Suprapubic skin (tissue), 4 donors: ENCODE measurements at regions not wholly inside any gene's neighbourhood (a gene's known extent, or its start where the extent isn't known, plus 50 kb on each side); places are given as distances from the start of the nearest gene placed in this dataset.

Experiments
- DNase-seq, 2 donors: peaks; one replicate each; pipeline ENCODE4 v3.0.0-alpha.2; 2019; ENCODE audit warnings: low spot score in 2 of 2
- H3K27ac ChIP-seq: fragments of 200-600 bp; sonication (generic); one replicate; pipeline ENCODE4 v1.5.1; 2019
- H3K27me3 ChIP-seq: fragments of 200-600 bp; sonication (generic); one replicate; pipeline ENCODE4 v1.5.1; 2019
- H3K36me3 ChIP-seq: fragments of 200-600 bp; sonication (generic); one replicate; pipeline ENCODE4 v1.5.1; 2019
- H3K4me1 ChIP-seq: fragments of 200-600 bp; sonication (generic); one replicate; pipeline ENCODE4 v1.5.1; 2019
- H3K4me3 ChIP-seq: fragments of 200-600 bp; sonication (generic); one replicate; pipeline ENCODE4 v1.5.1; 2019; ENCODE audit warnings: mild to moderate bottlenecking
- H3K9me3 ChIP-seq: fragments of 200-600 bp; sonication (generic); one replicate; pipeline ENCODE4 v1.5.1; 2019
- EP300 ChIP-seq: sonication (generic); formaldehyde crosslinking; IDR thresholded peaks from one replicate; pipeline ENCODE4 v1.6.1; 2017; ENCODE audit warnings: antibody characterized with exemption
- POLR2A ChIP-seq, 2 donors: fragments of 450-650 bp; IDR thresholded peaks; one replicate each; pipeline ENCODE4 v1.6.1; 2017; ENCODE audit warnings: antibody characterized with exemption in 2 of 2, mild to moderate bottlenecking in 2 of 2, moderate library complexity in 2 of 2
- POLR2AphosphoS5 ChIP-seq, 3 donors: sonication (generic); formaldehyde crosslinking; IDR thresholded peaks; one replicate each; pipeline ENCODE4 v1.6.1; 2017; ENCODE audit warnings: antibody characterized with exemption in 3 of 3
- WGBS: methylation state at CpG from one replicate; pipeline ENCODE4 v1.1.5; 2018; 5-methylcytosine and 5-hydroxymethylcytosine counted together
- TF ChIP-seq, protein P1 (sequence below), 2 donors: fragments of 200-600 bp in 1 of 2; fragments of 450-650 bp in 1 of 2; sonication (generic) in 1 of 2; IDR thresholded peaks; one replicate each; pipeline ENCODE4 v1.5.1; 2016 to 2019; ENCODE audit warnings: antibody characterized with exemption in 2 of 2, mild to moderate bottlenecking in 1 of 2, moderate library complexity in 1 of 2

DNA sequence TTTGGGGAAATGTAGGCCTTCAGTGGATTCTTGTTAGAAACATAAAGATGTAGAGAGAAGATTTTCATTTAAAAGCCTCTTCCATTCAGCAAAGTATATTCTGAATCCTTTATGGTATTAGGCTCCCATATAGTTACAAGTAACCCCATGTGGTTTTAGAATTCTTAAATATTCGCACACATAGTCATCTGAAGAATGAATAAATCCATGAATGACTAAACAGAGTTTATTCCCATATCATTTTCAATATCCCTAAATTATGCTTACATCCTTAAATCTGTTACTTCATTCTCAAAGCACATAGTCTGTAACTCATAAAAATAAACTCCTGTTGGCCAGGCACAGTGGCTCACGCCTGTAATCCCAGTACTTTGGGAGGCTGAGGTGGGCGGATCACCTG, 962.1 kb downstream of the KCNJ18 start:
- H3K9me3 ChIP-seq = peaks cover 7% of the 10 kb centered on the region
- no peaks in the 10 kb centered on the region for H3K36me3 ChIP-seq
- no peak for DNase-seq
- TF ChIP-seq POLR2A (IDR thresholded peaks at IDR 0.05) = no peak
- no peak for TF ChIP-seq POLR2AphosphoS5 (IDR thresholded peaks at IDR 0.05)
- TF ChIP-seq EP300 = no peak
- TF ChIP-seq, protein P1, sequence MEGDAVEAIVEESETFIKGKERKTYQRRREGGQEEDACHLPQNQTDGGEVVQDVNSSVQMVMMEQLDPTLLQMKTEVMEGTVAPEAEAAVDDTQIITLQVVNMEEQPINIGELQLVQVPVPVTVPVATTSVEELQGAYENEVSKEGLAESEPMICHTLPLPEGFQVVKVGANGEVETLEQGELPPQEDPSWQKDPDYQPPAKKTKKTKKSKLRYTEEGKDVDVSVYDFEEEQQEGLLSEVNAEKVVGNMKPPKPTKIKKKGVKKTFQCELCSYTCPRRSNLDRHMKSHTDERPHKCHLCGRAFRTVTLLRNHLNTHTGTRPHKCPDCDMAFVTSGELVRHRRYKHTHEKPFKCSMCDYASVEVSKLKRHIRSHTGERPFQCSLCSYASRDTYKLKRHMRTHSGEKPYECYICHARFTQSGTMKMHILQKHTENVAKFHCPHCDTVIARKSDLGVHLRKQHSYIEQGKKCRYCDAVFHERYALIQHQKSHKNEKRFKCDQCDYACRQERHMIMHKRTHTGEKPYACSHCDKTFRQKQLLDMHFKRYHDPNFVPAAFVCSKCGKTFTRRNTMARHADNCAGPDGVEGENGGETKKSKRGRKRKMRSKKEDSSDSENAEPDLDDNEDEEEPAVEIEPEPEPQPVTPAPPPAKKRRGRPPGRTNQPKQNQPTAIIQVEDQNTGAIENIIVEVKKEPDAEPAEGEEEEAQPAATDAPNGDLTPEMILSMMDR (IDR thresholded peaks at IDR 0.05) = no peak
- H3K4me3 ChIP-seq = no peak overlapping the region
- 74% methylated on average over 3 of the region's 3 CpGs for WGBS
- H3K27ac ChIP-seq = no peak overlapping the region
- no peaks in the 10 kb centered on the region for H3K27me3 ChIP-seq
- H3K4me1 ChIP-seq = no peaks in the 10 kb centered on the region

DNA sequence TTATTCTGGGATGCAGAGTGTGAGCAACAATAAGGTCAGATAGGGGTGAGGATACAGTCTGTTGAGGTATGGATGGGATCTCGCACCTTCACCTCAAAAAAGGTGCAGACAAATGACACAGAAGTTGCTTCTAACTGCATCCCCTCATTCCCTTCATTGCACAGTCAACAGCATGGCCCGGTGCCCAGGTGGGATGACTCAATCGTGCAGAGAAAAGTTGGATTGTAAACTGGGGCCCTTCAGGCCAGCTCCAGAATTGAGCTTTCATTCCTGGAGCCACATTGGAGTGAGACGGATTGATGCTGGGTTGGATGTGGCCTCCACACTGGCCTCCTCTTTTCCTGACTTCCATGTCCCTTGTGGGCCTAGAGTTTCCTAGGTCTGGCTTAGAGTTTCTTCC, 977.4 kb downstream of the KCNJ18 start:
- no peaks in the 10 kb centered on the region for H3K4me1 ChIP-seq
- H3K27ac ChIP-seq = no peak overlapping the region
- H3K4me3 ChIP-seq = no peak overlapping the region
- no peaks in the 10 kb centered on the region for H3K36me3 ChIP-seq
- H3K27me3 ChIP-seq = no peaks in the 10 kb centered on the region
- TF ChIP-seq POLR2A (IDR thresholded peaks at IDR 0.05) (no peak), POLR2AphosphoS5 (IDR thresholded peaks at IDR 0.05) (no peak), EP300 (no peak)
- TF ChIP-seq, protein P1 (IDR thresholded peaks at IDR 0.05) = no peak
- no peak for DNase-seq
- H3K9me3 ChIP-seq = peaks cover 3% of the 10 kb centered on the region
- 66% methylated on average over 4 of the region's 4 CpGs for WGBS

DNA sequence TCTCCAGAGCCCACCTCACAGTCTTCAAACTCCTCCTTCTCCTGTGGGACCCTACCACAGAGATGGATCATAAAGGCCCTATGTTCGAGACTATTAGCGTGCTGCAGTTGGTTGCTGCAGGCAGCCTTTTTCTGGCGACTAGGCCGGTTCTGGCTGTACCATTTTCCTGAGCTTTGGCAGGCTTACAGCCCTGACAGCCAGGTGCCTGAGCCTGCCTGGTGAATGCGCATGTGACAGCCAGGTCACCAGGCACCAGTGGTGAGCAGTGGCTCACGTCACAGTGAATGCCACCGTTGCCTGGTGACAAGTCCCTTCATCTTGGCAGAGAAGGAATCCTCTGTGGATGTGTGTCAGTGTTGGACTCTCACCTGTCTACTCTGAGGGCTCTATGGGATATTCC, 978.8 kb downstream of the KCNJ18 start:
- Histone ChIP-seq H3K27me3 (no peaks in the 10 kb centered on the region), H3K9me3 (peaks cover 3% of the 10 kb centered on the region), H3K36me3 (no peaks in the 10 kb centered on the region), H3K27ac (no peak overlapping the region), H3K4me1 (no peaks in the 10 kb centered on the region), H3K4me3 (no peak overlapping the region)
- DNase-seq = no peak
- WGBS = 93% methylated on average over 2 of the region's 7 CpGs
- TF ChIP-seq POLR2AphosphoS5 (IDR thresholded peaks at IDR 0.05) (no peak), EP300 (no peak), POLR2A (IDR thresholded peaks at IDR 0.05) (no peak)
- TF ChIP-seq, protein P1 (IDR thresholded peaks at IDR 0.05) = no peak

DNA sequence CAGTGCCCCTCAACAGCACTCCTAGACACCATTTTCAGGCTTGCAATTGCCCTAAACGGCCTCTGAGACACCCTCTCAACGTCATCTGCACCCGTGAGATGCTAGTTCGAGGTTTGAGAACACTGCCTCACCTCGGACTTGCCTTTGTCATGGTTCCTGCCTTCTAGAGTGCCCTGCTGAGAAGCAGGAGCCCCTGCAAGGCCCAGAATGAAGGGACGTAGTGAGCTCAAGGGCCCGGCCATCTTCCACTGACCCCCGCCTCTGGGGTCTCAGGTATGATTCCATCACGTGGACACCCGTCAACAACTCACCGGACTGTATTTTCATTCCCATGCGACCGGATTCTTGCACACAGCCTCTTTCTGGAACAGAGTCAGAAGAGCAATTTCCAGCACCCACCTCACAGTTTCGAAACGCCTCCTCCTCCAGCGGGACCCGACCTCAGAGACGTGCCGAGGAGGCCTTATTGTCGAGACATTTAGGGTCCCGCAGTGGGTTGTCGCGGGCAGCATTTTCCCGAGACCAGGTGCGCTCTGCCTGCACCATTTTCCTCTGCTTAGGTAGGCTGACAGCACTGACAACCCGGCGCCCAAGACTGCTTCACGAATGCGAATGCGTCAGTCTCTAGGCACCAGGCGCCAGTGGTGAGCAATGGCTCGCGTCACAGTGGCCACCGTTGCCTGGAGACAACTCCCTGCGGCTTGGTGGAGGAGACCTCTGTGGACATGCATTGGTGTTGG, 999.9 kb downstream of the KCNJ18 start:
- 93% methylated on average over 34 of the region's 35 CpGs for WGBS
- no peaks in the 10 kb centered on the region for H3K27me3 ChIP-seq
- TF ChIP-seq, protein P1 (IDR thresholded peaks at IDR 0.05) = no peak
- TF ChIP-seq EP300 = no peak
- no peak for TF ChIP-seq POLR2A (IDR thresholded peaks at IDR 0.05)
- no peak for TF ChIP-seq POLR2AphosphoS5 (IDR thresholded peaks at IDR 0.05)
- DNase-seq = no peak
- H3K4me3 ChIP-seq = no peak overlapping the region
- H3K27ac ChIP-seq = no peak overlapping the region
- H3K36me3 ChIP-seq = no peaks in the 10 kb centered on the region
- peaks cover 20% of the 10 kb centered on the region for H3K9me3 ChIP-seq
- H3K4me1 ChIP-seq = no peaks in the 10 kb centered on the region

DNA sequence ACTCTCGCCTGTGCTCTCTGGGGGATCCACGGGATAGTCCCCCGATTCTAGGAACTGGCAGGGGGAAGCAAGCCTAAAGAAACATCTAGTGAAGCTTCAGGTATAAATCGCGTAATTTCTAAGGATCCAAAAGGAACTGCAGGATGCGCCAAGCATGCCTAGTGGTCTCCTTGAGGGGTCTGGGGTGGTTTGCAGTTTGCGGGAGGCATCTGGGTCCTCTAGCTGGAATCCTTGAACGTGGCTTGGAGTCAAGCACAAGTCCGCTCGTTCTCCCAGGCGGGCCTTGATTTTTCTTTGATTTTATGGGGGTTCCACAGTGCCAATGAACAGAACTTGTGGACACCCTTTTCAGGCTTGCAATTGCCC, 1000.5 kb downstream of the KCNJ18 start:
- Histone ChIP-seq H3K9me3 (peaks cover 20% of the 10 kb centered on the region), H3K27me3 (no peaks in the 10 kb centered on the region), H3K36me3 (no peaks in the 10 kb centered on the region), H3K4me1 (no peaks in the 10 kb centered on the region), H3K4me3 (no peak overlapping the region), H3K27ac (no peak overlapping the region)
- DNase-seq = no peak
- 95% methylated on average over 10 of the region's 11 CpGs for WGBS
- no peak for TF ChIP-seq POLR2A (IDR thresholded peaks at IDR 0.05)
- TF ChIP-seq, protein P1 (IDR thresholded peaks at IDR 0.05) = no peak
- no peak for TF ChIP-seq POLR2AphosphoS5 (IDR thresholded peaks at IDR 0.05)
- TF ChIP-seq EP300 = no peak
